GM12864 (cell line): ENCODE measurements at regions not wholly inside any gene's neighbourhood (a gene's known extent, or its start where the extent isn't known, plus 50 kb on each side); places are given as distances from the start of the nearest gene placed in this dataset.

ENCODE experiments used
- DNase-seq: peaks from one replicate; pipeline ENCODE4 v3.0.0-alpha.2; 2011; ENCODE audit warnings: low read depth
- H3K4me3 ChIP-seq: 2 replicates; pipeline ENCODE4 v1.5.1; 2011; ENCODE audit warnings: mild to moderate bottlenecking, low read depth, low read length, control low read depth
- TF ChIP-seq, protein P1 (sequence below): IDR thresholded peaks from 2 replicates; pipeline ENCODE4 v1.5.1; 2011; ENCODE audit warnings: low read depth, mild to moderate bottlenecking, moderate library complexity, low read length, control low read depth, inconsistent platforms; ENCODE audit errors: missing control alignments

DNA sequence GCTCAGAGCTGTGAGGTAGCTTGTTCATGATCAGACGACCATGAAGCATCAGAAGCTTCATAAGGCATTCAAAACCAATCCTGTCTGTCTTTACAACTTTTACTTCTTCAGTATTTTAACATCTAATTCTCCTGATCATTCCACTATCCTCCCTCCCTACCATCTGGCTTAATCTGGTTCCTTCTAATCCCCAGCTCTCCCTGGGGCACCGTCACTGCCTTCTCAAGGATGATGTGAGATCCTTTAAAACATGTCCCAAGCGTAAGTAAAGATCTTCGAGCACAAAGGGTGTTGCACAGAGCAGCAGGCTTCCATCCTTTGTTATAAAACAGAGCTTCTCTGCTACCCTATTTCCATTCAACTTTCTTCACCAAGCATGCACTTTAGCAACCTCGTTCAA, 362.7 kb upstream of the ARRDC4 start:
- TF ChIP-seq, protein P1, sequence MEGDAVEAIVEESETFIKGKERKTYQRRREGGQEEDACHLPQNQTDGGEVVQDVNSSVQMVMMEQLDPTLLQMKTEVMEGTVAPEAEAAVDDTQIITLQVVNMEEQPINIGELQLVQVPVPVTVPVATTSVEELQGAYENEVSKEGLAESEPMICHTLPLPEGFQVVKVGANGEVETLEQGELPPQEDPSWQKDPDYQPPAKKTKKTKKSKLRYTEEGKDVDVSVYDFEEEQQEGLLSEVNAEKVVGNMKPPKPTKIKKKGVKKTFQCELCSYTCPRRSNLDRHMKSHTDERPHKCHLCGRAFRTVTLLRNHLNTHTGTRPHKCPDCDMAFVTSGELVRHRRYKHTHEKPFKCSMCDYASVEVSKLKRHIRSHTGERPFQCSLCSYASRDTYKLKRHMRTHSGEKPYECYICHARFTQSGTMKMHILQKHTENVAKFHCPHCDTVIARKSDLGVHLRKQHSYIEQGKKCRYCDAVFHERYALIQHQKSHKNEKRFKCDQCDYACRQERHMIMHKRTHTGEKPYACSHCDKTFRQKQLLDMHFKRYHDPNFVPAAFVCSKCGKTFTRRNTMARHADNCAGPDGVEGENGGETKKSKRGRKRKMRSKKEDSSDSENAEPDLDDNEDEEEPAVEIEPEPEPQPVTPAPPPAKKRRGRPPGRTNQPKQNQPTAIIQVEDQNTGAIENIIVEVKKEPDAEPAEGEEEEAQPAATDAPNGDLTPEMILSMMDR, result no peak
- no peak overlapping the region for H3K4me3 ChIP-seq
- DNase-seq, result no peak

DNA sequence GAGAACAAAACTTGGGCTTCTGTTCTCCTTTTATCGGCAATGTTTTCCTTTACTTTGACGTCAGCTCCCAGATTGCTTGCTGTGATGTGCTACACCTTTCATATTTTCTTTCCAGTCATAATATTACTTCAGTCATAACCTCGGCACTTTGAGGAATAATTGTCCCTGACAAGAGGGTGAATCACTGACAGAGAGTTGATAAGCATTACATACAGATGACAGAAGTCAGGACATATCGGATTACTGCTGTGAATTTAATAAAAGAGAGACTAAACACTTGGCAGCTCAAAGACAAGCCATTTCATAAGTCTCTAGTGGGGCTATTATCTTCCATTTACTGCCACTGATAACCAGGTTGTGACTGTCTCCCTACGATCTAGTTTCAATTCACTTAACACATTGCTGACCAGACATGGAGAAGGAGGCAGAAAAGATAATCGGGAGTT, 362.1 kb upstream of the ARRDC4 start:
- H3K4me3 ChIP-seq, result no peak overlapping the region
- DNase-seq, result no peak
- TF ChIP-seq, protein P1, result no peak

DNA sequence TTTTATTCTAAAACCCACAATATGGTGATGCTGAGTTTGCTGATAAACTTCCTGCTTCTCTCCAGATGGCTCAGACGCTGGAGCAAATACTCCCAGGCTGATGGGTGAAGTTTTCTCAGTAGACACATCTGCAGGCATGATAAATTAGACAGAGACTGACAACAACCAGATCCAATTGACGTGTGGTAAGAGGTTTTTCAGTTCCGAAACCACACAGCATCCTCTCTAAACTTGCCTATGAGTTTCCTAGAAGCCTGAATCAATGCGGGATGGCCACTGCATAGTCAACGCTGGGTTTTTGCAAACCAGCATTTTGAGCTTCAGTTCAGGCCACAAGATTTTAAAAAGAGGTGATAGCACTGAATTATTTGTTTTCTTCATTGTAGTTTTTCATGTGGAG, 360.3 kb upstream of the ARRDC4 start:
- TF ChIP-seq, protein P1, result no peak
- H3K4me3 ChIP-seq, result no peak overlapping the region
- no peak for DNase-seq

DNA sequence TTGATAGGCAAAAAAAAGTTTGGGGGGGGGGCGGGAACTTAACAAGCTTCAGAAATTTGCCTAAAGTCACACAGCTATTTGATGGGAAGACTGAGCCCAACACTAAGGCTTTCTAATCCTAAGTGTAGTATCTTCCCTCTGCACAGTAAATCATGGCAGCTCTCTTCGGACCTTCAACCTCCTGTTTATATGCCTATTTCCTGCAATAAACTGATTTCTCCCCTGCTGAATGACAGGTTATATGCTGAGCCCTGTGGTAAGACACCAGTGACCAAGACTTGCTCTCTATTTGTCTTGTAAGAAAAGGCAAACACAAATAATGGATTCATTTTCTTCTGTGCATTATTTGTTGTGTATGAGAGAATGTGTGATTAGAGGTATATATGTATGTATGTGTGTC, 355.8 kb upstream of the ARRDC4 start:
- DNase-seq, result no peak

DNA sequence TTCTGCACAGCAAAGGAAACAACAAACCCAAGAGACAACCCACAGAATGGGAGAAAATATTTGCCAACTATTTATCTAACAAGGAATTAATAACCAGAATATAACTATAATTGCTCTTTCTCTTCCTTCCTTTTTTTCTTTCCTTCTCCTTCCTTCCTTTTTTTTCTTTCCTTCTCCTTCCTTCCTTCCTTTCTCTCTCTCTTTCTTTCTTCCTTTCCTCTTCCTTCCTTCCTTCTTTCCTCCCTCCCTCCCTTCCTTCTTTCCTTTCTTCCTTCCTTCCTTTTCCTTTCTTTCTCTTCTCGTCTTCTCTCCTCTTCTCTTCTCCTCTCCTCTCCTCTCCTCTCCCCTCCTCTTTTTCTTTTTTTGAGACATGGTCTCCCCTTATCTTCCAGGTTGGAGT, 345.4 kb upstream of the ARRDC4 start:
- DNase-seq, result no peak
- H3K4me3 ChIP-seq, result no peak overlapping the region
- TF ChIP-seq, protein P1, result no peak

More for the DNA sequence above, 355.8 kb upstream of the ARRDC4 start:
- H3K4me3 ChIP-seq, result no peak overlapping the region
- TF ChIP-seq, protein P1, result no peak

DNA sequence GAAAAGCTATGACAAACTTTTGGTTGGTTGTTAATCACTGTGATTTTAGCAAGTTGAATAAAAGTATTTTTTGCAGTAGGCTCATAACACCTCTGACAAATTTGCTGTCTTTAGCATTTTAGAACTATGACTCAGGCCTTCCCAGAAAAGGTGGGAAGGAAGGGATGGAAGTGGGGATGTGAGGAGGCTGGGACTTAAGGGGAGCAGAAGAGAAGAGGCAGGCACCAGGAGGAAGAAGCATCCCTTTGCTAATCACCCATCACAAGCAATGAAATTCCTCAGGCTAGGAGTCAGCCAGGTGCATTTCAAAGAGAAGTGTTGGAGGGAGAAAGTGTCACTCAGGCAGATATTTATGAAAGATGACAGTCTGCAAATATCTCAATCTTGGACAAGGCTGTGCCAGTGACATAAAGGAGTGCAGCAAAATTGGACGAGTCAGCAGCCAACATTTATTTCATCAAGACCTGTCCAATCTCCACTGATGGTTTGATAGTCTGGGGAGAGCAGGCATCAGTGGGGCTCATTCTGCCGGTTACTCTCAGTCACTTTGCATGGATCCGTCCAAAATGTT, 337.3 kb upstream of the ARRDC4 start:
- TF ChIP-seq, protein P1, result no peak
- no peak overlapping the region for H3K4me3 ChIP-seq
- no peak for DNase-seq

DNA sequence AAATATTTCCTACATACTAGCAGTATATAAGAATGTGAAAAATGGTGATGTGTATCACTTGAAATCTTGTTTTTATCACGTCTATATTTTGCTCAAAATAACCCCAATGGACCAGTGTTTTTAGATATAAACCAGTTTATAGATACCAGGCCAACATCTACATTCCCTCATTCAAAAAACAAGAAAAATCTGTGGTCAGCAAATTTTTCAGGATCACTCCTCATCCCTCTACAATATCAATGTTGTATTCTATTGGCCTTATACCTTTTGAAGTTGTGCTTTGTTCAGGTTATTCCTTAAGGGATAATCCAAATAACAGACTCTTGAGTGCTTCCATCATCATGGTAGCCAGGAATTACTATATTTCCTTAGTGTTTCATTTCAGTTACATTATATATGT, 332.9 kb upstream of the ARRDC4 start:
- no peak for DNase-seq
- no peak overlapping the region for H3K4me3 ChIP-seq
- TF ChIP-seq, protein P1, result no peak
